ENCODE measurements at regions not wholly inside any gene's neighbourhood (a gene's known extent, or its start where the extent isn't known, plus 50 kb on each side); places are given as distances from the start of the nearest gene placed in this dataset.

DNA sequence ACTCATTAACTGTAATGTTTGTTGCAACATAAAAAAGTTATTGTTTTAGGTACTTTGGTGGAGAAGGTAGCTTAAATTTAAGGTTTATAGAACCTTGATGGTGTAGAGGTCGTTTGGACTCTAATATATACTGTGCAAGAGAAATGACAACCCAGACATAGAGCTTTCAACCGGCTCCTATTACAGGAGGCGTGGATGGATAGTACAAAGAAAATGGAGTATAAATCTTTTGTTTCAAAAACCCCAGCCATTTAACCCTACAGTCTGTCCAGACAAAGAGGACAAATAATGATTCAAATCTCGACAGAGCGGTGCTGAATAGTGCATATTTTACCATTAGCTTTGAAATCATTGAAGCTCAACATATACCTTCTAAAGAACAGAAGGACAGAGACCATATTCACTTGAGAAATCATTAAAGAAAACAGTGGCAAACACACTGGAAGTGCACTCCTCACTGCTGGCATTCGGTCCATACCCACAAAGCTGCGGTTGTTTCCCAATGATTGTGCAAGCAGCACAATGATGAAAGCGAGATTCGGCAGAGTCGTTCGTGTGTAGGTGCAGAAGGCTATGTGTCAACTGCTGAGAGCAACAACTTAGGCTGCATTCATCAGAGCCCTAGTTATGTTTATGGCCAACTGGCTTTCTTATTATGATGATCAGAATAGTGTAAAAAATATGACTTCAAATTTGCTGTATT is 688.6 kb downstream of the NOVA1 start:
- TF ChIP-seq CTCF (IDR thresholded peaks at IDR 0.05; ENCODE audit: low read depth, low read length): no peak
- no peak for TF ChIP-seq EZH2phosphoT487 (IDR thresholded peaks at IDR 0.05; ENCODE audit: low read depth)
